HepG2 (cell line): ENCODE measurements at regions not wholly inside any gene's neighbourhood (a gene's known extent, or its start where the extent isn't known, plus 50 kb on each side); places are given as distances from the start of the nearest gene placed in this dataset.

ENCODE experiments used
- KMT2A ChIP-seq: sonication (generic); formaldehyde crosslinking; IDR thresholded peaks from 2 replicates; pipeline ENCODE4 v1.4.0; 2020; ENCODE audit warnings: missing genetic modification reagents
- NFKBIZ ChIP-seq: IDR thresholded peaks from 2 replicates; pipeline ENCODE4 v1.6.1; 2018; ENCODE audit warnings: missing genetic modification reagents, missing compliant biosample characterization
- POGZ ChIP-seq: sonication (generic); formaldehyde crosslinking; IDR thresholded peaks from 2 replicates; pipeline ENCODE4 v1.4.0; 2020; ENCODE audit warnings: mild to moderate bottlenecking, missing genetic modification reagents
- PRMT3 ChIP-seq: sonication (generic); formaldehyde crosslinking; IDR thresholded peaks from 2 replicates; pipeline ENCODE4 v1.8.1; 2022; ENCODE audit warnings: low read depth, mild to moderate bottlenecking, moderate library complexity, missing genetic modification reagents, borderline replicate concordance
- SRSF9 ChIP-seq: fragments of 200-400 bp; formaldehyde crosslinking; IDR thresholded peaks from 2 replicates; pipeline ENCODE4 v1.6.1; 2018; ENCODE audit warnings: borderline replicate concordance, mild to moderate bottlenecking, low read depth, low read length; ENCODE audit not compliant: insufficient read depth, poor library complexity, severe bottlenecking
- SYNCRIP ChIP-seq: fragments of 200-400 bp; formaldehyde crosslinking; IDR thresholded peaks from 2 replicates; pipeline ENCODE4 v1.6.1; 2018; ENCODE audit warnings: mild to moderate bottlenecking, low read depth, low read length; ENCODE audit not compliant: insufficient read depth
- TF ChIP-seq, protein P1 (sequence below): fragments of 450-650 bp; IDR thresholded peaks from 2 replicates; pipeline ENCODE4 v1.6.1; 2017; ENCODE audit warnings: mild to moderate bottlenecking
- TF ChIP-seq, protein P2 (sequence below): IDR thresholded peaks from 2 replicates; pipeline ENCODE4 v1.6.1; 2016
- TF ChIP-seq, protein P3 (sequence below): sonication (generic); formaldehyde crosslinking; IDR thresholded peaks from 2 replicates; pipeline ENCODE4 v1.5.0; 2020; ENCODE audit warnings: mild to moderate bottlenecking, missing genetic modification reagents

DNA sequence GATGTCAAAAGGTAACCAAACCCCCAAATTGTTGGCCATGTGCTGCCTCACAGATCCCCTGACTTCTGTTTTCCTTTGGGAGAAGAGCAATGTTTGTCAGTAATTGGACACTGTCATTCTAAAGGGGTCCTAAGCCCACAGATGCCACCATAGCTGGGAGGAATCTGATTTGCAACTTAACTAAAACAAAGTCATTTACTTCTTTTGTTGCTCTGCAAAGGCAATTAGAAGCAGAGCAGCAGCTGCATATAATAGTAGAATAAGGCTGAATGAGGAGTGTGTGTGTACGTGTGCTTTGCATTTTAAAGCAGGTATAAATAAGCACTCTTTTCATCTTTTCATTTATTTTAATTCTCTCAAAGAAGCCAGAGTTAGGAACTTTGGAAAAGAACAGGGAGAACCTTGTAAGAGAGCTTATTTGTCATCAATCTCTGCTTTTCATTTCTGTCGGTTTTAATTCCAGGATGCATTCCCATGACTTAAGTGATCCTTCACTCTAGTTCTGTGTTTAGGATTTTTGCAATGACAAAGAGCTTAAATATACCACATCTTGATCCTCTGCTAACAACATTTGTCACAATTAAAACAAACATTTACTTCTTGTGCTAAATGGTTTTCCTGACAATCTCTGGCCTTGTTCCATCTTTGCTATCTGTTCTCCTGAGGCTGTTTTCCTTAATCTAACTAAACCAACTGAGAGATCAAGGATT is 530.2 kb upstream of the CBLB start (continued):
- TF ChIP-seq, protein P1, sequence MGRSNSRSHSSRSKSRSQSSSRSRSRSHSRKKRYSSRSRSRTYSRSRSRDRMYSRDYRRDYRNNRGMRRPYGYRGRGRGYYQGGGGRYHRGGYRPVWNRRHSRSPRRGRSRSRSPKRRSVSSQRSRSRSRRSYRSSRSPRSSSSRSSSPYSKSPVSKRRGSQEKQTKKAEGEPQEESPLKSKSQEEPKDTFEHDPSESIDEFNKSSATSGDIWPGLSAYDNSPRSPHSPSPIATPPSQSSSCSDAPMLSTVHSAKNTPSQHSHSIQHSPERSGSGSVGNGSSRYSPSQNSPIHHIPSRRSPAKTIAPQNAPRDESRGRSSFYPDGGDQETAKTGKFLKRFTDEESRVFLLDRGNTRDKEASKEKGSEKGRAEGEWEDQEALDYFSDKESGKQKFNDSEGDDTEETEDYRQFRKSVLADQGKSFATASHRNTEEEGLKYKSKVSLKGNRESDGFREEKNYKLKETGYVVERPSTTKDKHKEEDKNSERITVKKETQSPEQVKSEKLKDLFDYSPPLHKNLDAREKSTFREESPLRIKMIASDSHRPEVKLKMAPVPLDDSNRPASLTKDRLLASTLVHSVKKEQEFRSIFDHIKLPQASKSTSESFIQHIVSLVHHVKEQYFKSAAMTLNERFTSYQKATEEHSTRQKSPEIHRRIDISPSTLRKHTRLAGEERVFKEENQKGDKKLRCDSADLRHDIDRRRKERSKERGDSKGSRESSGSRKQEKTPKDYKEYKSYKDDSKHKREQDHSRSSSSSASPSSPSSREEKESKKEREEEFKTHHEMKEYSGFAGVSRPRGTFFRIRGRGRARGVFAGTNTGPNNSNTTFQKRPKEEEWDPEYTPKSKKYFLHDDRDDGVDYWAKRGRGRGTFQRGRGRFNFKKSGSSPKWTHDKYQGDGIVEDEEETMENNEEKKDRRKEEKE: no peak
- TF ChIP-seq POGZ (no peak), NFKBIZ (CRISPR knock-in tag) (no peak), PRMT3 (no peak), SYNCRIP (no peak), KMT2A (CRISPR knock-in tag) (no peak), SRSF9 (no peak)
- TF ChIP-seq, protein P2, sequence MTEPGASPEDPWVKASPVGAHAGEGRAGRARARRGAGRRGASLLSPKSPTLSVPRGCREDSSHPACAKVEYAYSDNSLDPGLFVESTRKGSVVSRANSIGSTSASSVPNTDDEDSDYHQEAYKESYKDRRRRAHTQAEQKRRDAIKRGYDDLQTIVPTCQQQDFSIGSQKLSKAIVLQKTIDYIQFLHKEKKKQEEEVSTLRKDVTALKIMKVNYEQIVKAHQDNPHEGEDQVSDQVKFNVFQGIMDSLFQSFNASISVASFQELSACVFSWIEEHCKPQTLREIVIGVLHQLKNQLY (CRISPR knock-in tag): no peak
- TF ChIP-seq, protein P3, sequence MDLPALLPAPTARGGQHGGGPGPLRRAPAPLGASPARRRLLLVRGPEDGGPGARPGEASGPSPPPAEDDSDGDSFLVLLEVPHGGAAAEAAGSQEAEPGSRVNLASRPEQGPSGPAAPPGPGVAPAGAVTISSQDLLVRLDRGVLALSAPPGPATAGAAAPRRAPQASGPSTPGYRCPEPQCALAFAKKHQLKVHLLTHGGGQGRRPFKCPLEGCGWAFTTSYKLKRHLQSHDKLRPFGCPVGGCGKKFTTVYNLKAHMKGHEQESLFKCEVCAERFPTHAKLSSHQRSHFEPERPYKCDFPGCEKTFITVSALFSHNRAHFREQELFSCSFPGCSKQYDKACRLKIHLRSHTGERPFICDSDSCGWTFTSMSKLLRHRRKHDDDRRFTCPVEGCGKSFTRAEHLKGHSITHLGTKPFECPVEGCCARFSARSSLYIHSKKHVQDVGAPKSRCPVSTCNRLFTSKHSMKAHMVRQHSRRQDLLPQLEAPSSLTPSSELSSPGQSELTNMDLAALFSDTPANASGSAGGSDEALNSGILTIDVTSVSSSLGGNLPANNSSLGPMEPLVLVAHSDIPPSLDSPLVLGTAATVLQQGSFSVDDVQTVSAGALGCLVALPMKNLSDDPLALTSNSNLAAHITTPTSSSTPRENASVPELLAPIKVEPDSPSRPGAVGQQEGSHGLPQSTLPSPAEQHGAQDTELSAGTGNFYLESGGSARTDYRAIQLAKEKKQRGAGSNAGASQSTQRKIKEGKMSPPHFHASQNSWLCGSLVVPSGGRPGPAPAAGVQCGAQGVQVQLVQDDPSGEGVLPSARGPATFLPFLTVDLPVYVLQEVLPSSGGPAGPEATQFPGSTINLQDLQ: no peak
